Transverse colon (tissue), 4 donors: ENCODE measurements at regions not wholly inside any gene's neighbourhood (a gene's known extent, or its start where the extent isn't known, plus 50 kb on each side); places are given as distances from the start of the nearest gene placed in this dataset.

ENCODE experiments used
- CTCF ChIP-seq, 5 experiments: fragments of 200-600 bp in 3 of 5; fragments of 450-650 bp in 2 of 5; sonication (generic) in 3 of 5; IDR thresholded peaks; 1 replicate in 2 of 5; 2 replicates in 3 of 5; pipeline ENCODE4 v1.5.1; 2016 to 2017; ENCODE audit warnings: antibody characterized with exemption in 5 of 5, inconsistent platforms in 3 of 5, mild to moderate bottlenecking in 2 of 5, moderate library complexity in 1 of 5
- POLR2A ChIP-seq: fragments of 450-650 bp; IDR thresholded peaks from one replicate; pipeline ENCODE4 v1.6.1; 2016; ENCODE audit warnings: antibody characterized with exemption, mild to moderate bottlenecking, moderate library complexity
- POLR2AphosphoS5 ChIP-seq, 3 donors: sonication (generic); formaldehyde crosslinking; IDR thresholded peaks; one replicate each; pipeline ENCODE4 v1.6.1; 2016; ENCODE audit warnings: antibody characterized with exemption in 3 of 3

GRCh38 chr13:109315481-109315880 is 470.9 kb downstream of the IRS2 start:
- TF ChIP-seq CTCF (IDR thresholded peaks at IDR 0.05) (no peak), POLR2A (no peak), POLR2AphosphoS5 (IDR thresholded peaks at IDR 0.05) (no peak)
